GM23248 (cell line): ENCODE measurements at regions not wholly inside any gene's neighbourhood (a gene's known extent, or its start where the extent isn't known, plus 50 kb on each side); places are given as distances from the start of the nearest gene placed in this dataset.
"Not testable (repeated sequence)": the region's sequence is repeated elsewhere in the genome, so short reads cannot be mapped to it uniquely, and the experiment has no call there.

ENCODE experiments used
- DNase-seq: peaks from one replicate; pipeline ENCODE4 v3.0.0-alpha.2; 2015
- H2AFZ ChIP-seq: fragments of 200-600 bp; sonication (generic); 2 replicates; pipeline ENCODE4 v1.6.1; 2016; ENCODE audit warnings: antibody characterized with exemption
- H3F3A ChIP-seq: fragments of 200-600 bp; sonication (generic); 2 replicates; pipeline ENCODE4 v1.6.1; 2016; ENCODE audit warnings: mild to moderate bottlenecking, antibody characterized with exemption, mixed run types; ENCODE audit not compliant: insufficient read depth
- H3K27ac ChIP-seq: fragments of 200-600 bp; sonication (generic); 2 replicates; pipeline ENCODE4 v1.5.1; 2016; ENCODE audit warnings: mild to moderate bottlenecking
- H3K27me3 ChIP-seq: fragments of 200-600 bp; sonication (generic); replicated peaks from 2 replicates; pipeline ENCODE4 v1.6.1; 2016; ENCODE audit warnings: mild to moderate bottlenecking; ENCODE audit not compliant: insufficient read depth
- H3K36me3 ChIP-seq: fragments of 200-600 bp; sonication (generic); 2 replicates; pipeline ENCODE4 v1.6.1; 2016; ENCODE audit warnings: low read depth, mild to moderate bottlenecking
- H3K4me1 ChIP-seq: fragments of 200-600 bp; sonication (generic); 2 replicates; pipeline ENCODE4 v1.6.1; 2016; ENCODE audit warnings: mild to moderate bottlenecking; ENCODE audit not compliant: insufficient read depth
- H3K4me2 ChIP-seq: fragments of 200-600 bp; sonication (generic); one replicate; pipeline ENCODE4 v1.6.1; 2016; ENCODE audit warnings: mild to moderate bottlenecking; ENCODE audit not compliant: unreplicated experiment
- H3K4me3 ChIP-seq: fragments of 200-600 bp; sonication (generic); 2 replicates; pipeline ENCODE4 v1.5.1; 2016; ENCODE audit warnings: mild to moderate bottlenecking
- H3K79me2 ChIP-seq: fragments of 200-600 bp; sonication (generic); 2 replicates; pipeline ENCODE4 v1.6.1; 2016; ENCODE audit warnings: mild to moderate bottlenecking; ENCODE audit not compliant: insufficient read depth
- H3K9ac ChIP-seq: fragments of 200-600 bp; sonication (generic); 2 replicates; pipeline ENCODE4 v1.6.1; 2016; ENCODE audit warnings: mild to moderate bottlenecking
- H3K9me2 ChIP-seq: fragments of 200-600 bp; sonication (generic); 2 replicates; pipeline ENCODE4 v1.6.1; 2016; ENCODE audit warnings: mixed run types, mild to moderate bottlenecking, moderate library complexity; ENCODE audit not compliant: insufficient read depth
- H3K9me3 ChIP-seq: fragments of 200-600 bp; sonication (generic); one replicate; pipeline ENCODE4 v1.6.1; 2017; ENCODE audit warnings: low read depth
- H4K20me1 ChIP-seq: fragments of 200-600 bp; sonication (generic); 2 replicates; pipeline ENCODE4 v1.6.0; 2016; ENCODE audit not compliant: insufficient read depth
- EZH2 ChIP-seq: fragments of 200-600 bp; sonication (generic); IDR thresholded peaks from 2 replicates; pipeline ENCODE4 v1.6.1; 2018; ENCODE audit warnings: antibody characterized with exemption, mild to moderate bottlenecking; ENCODE audit not compliant: insufficient read depth, poor library complexity, severe bottlenecking
- EZH2phosphoT487 ChIP-seq: fragments of 200-600 bp; sonication (generic); IDR thresholded peaks from 2 replicates; pipeline ENCODE4 v1.6.1; 2018; ENCODE audit warnings: antibody characterized with exemption, moderate library complexity, mild to moderate bottlenecking, low read depth; ENCODE audit not compliant: insufficient read depth
- WGBS, 2 experiments: methylation state at CpG; one replicate each; pipeline ENCODE4 v1.1.6; 2015 to 2017; ENCODE audit warnings: low lambda C conversion rate in 2 of 2, low coverage in 1 of 2; ENCODE audit errors: missing lambda C conversion rate in 2 of 2; 5-methylcytosine and 5-hydroxymethylcytosine counted together
- in situ Hi-C: fragments of 300-500 bp; cut with MboI; formaldehyde crosslinking; loops from 2 replicates; pipeline ENCODE4 v1.15.0; 2020

DNA sequence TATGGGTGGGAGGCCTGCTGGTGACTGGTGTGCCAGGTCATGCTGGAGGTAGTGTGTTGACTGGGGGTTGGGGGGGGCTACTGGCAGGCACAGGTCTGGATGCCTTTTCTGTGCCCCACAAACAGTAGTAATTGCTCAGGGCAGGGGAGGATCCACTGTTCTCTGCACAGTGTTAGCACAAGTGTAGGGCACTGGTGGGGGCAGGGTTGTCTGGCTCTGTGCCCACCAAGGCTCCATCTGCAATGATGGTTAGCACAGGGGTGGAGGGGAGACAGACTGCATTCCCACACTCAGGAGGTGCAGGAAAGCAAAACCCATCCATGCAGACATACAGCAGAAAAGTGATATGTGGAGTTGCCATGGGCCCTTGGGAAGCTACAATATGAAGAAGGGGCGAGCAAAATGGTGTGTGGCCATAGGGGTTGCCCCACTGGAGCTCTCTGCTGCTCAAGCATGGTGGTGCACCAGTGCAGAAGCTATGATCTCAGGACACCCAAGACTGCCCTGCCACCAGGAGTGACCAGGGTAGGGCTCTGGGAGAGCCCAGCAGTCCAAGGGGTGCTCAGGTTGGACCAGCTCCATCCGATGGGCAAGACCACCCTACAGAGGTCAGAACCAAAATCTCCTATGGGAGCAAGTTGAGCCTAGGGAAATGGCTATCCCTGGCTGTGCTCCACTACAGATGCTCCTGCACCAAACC is 122.2 kb upstream of the KCTD3 start:
- WGBS, 2 experiments = 83 to 95% methylated on average over 2 of the region's 2 CpGs
- Histone ChIP-seq H3K27me3 (no peaks in the 10 kb centered on the region), H4K20me1 (no peaks in the 10 kb centered on the region), H3K79me2 (no peaks in the 10 kb centered on the region), H3K4me1 (peaks cover 6% of the 10 kb centered on the region; the same call in 1 of the 2 replicates), H3K4me3 (no peak overlapping the region), H3K4me2 (no peak overlapping the region), H3K9ac (no peak overlapping the region), H3K27ac (no peak overlapping the region), H3K36me3 (no peaks in the 10 kb centered on the region), H3F3A (no peaks in the 10 kb centered on the region), H2AFZ (no peak overlapping the region), H3K9me2 (no peaks in the 10 kb centered on the region), H3K9me3 (no peaks in the 10 kb centered on the region)
- in situ Hi-C loops = no loop called here
- DNase-seq = no peak
- TF ChIP-seq EZH2phosphoT487 (no peak), EZH2 (no peak)

DNA sequence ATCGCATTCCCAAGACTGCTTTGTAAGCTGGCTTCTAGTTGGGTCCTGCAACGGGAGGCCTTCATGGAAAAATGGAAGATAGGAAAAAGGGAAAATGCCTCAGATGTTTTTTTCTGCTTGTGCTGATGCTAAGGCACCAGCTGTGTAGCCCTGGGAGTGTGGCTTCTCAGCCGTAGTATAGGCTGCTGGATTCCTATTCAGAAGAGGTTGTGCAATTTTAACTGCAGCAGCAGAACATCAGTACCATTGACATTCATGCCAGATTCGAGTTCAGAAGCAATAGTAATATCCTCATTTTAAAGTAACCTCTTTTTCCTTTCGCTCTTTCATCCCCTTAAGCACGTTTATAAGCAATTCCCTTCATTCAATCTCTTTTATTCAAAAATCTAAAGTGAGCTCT is 119.1 kb upstream of the KCTD3 start:
- H3K9me2 ChIP-seq, H4K20me1 ChIP-seq, H3K36me3 ChIP-seq, H3K4me2 ChIP-seq, H3K27ac ChIP-seq, H3K4me3 ChIP-seq, H3K4me1 ChIP-seq, H3K27me3 ChIP-seq, H3K9me3 ChIP-seq, H2AFZ ChIP-seq, in situ Hi-C loops, H3F3A ChIP-seq, H3K9ac ChIP-seq, H3K79me2 ChIP-seq: not testable (repeated sequence)
- DNase-seq = peak; percentile 12
- WGBS, 2 experiments = 64 to 73% methylated on average over 6 of the region's 6 CpGs

DNA sequence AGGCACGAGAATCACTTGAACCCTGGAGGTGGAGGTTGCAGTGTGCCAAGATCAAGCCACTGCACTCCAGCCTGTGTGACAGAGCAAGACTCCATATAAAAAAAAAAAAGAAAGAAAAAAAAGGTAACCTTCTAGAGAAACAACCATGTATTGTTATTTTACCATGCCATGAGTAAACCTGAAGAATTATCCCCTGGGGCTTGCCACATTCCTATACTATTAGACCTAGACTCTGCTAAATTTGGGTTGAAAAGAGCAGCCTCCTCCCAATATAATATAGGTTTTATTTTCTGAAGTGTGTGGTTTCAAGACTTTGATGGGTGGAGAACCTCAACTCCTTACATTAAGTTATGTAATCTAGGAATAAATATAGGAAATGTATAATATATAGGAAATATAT is 118.0 kb upstream of the KCTD3 start:
- H3K4me1 ChIP-seq, H4K20me1 ChIP-seq, H3K79me2 ChIP-seq, H3K36me3 ChIP-seq, H3K9me2 ChIP-seq, H3F3A ChIP-seq, H3K4me3 ChIP-seq, H2AFZ ChIP-seq, H3K27ac ChIP-seq, H3K27me3 ChIP-seq, H3K9ac ChIP-seq, H3K4me2 ChIP-seq, H3K9me3 ChIP-seq, in situ Hi-C loops: not testable (repeated sequence)
- DNase-seq = peak; percentile 54
- 13 to 28% methylated on average over 1 of the region's 1 CpG for WGBS, 2 experiments

DNA sequence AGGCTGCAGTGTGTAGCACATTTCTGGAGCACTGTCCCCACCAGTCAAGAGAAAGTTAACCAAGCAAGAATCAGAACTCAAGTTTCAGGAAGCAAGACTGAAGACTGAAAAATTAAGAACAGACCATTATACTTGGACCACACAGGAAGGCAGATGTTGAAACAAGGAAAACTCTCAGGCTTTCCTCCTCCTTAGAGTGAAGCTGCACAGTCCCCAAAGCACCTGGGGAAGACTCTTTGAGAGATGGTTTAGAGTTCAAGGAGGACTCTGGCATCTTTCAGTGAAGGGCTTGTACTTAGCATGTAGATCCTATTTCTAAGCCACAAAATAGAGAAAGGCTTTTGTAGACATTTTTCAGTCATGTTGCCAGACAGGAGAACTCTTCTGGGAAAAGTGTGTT is 113.7 kb upstream of the KCTD3 start:
- H3K4me2 ChIP-seq = no peak overlapping the region
- TF ChIP-seq EZH2 (no peak), EZH2phosphoT487 (no peak)

DNA sequence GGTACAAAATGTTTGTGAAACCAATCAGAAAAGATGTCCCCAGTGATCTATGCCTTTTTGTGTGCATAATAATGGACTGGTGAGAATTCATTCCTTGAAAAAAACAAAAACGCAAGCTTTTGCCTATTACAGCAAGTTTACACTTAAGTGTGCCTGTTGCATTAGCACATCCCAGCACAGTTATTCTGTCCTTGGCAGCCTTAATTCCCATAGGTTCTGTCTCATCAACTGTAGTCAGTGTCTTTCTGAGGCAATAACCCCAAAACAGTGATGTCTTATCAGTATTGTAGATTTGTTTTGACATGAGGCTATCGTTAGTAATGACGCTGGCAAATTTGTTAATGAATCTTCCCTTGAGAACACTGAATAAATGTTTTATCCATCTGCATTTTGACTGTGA is 109.9 kb upstream of the KCTD3 start:
- DNase-seq = no peak
- in situ Hi-C loops = no loop called here
- H3K27me3 ChIP-seq = no peaks in the 10 kb centered on the region
- H3K9me2 ChIP-seq = no peaks in the 10 kb centered on the region
- 89 to 91% methylated on average over 3 of the region's 3 CpGs for WGBS, 2 experiments
- H4K20me1 ChIP-seq = no peaks in the 10 kb centered on the region
- no peak overlapping the region for H3K27ac ChIP-seq
- H3K36me3 ChIP-seq = no peaks in the 10 kb centered on the region
- H3K4me3 ChIP-seq = no peak overlapping the region
- no peaks in the 10 kb centered on the region for H3K9me3 ChIP-seq
- H3K4me1 ChIP-seq = no peaks in the 10 kb centered on the region
- H3K9ac ChIP-seq = no peak overlapping the region
- H3K4me2 ChIP-seq = no peak overlapping the region
- H3F3A ChIP-seq = no peaks in the 10 kb centered on the region
- H2AFZ ChIP-seq = no peak overlapping the region
- TF ChIP-seq EZH2phosphoT487 (no peak), EZH2 (no peak)
- H3K79me2 ChIP-seq = no peaks in the 10 kb centered on the region

More for the DNA sequence above, 113.7 kb upstream of the KCTD3 start:
- Histone ChIP-seq H3K9me3 (no peaks in the 10 kb centered on the region), H3F3A (no peaks in the 10 kb centered on the region), H3K4me3 (no peak overlapping the region), H3K27me3 (no peaks in the 10 kb centered on the region), H3K4me1 (peaks cover 6% of the 10 kb centered on the region; the same call in 1 of the 2 replicates), H4K20me1 (no peaks in the 10 kb centered on the region), H3K36me3 (no peaks in the 10 kb centered on the region), H3K9me2 (no peaks in the 10 kb centered on the region), H3K27ac (no peak overlapping the region), H3K79me2 (no peaks in the 10 kb centered on the region), H3K9ac (no peak overlapping the region), H2AFZ (no peak overlapping the region)
- in situ Hi-C loops = no loop called here
- no peak for DNase-seq
